IMR-90 (cell line): ENCODE measurements at regions not wholly inside any gene's neighbourhood (a gene's known extent, or its start where the extent isn't known, plus 50 kb on each side); places are given as distances from the start of the nearest gene placed in this dataset.

Source experiments
- BHLHE40 ChIP-seq: fragments of 150-350 bp; IDR thresholded peaks from 2 replicates; pipeline ENCODE4 v1.6.1; 2016; ENCODE audit warnings: mild to moderate bottlenecking, low read depth, low read length
- CEBPB ChIP-seq: IDR thresholded peaks from 2 replicates; pipeline ENCODE4 v1.6.1; 2012; ENCODE audit warnings: low read depth, low read length, improper control_type of control experiment
- CTCF ChIP-seq: conservative IDR thresholded peaks from 2 replicates; pipeline ENCODE4 v1.5.1; 2012; ENCODE audit warnings: mild to moderate bottlenecking, low read depth, low read length, improper control_type of control experiment
- FOS ChIP-seq: fragments of 150-350 bp; IDR thresholded peaks from 2 replicates; pipeline ENCODE4 v1.6.1; 2016; ENCODE audit warnings: low read depth, low read length
- MAZ ChIP-seq: IDR thresholded peaks from 2 replicates; pipeline ENCODE4 v1.6.1; 2012; ENCODE audit warnings: low read depth, mild to moderate bottlenecking, low read length, improper control_type of control experiment, moderate library complexity, borderline replicate concordance
- MXI1 ChIP-seq: IDR thresholded peaks from 2 replicates; pipeline ENCODE4 v1.6.1; 2012; ENCODE audit warnings: low read depth, mild to moderate bottlenecking, low read length, moderate library complexity, borderline replicate concordance
- POLR2A ChIP-seq: IDR thresholded peaks from 2 replicates; pipeline ENCODE4 v1.6.1; 2012; ENCODE audit warnings: mild to moderate bottlenecking, low read depth, low read length
- RAD21 ChIP-seq: IDR thresholded peaks from 2 replicates; pipeline ENCODE4 v1.6.1; 2012; ENCODE audit warnings: low read length, improper control_type of control experiment
- RCOR1 ChIP-seq: IDR thresholded peaks from 2 replicates; pipeline ENCODE4 v1.6.1; 2012; ENCODE audit warnings: mild to moderate bottlenecking, low read length, improper control_type of control experiment; ENCODE audit not compliant: insufficient replicate concordance
- RFX5 ChIP-seq: IDR thresholded peaks from 2 replicates; pipeline ENCODE4 v1.8.0; 2012; ENCODE audit warnings: low read depth, mild to moderate bottlenecking, low read length, moderate library complexity
- SMC3 ChIP-seq: fragments of 150-350 bp; IDR thresholded peaks from 2 replicates; pipeline ENCODE4 v1.6.1; 2016; ENCODE audit warnings: low read depth, mild to moderate bottlenecking, antibody characterized with exemption, low read length, moderate library complexity
- USF2 ChIP-seq: fragments of 150-350 bp; IDR thresholded peaks from 2 replicates; pipeline ENCODE4 v1.6.1; 2017; ENCODE audit warnings: mild to moderate bottlenecking, antibody characterized with exemption, low read length, low read depth

- TF ChIP-seq POLR2A: no peak
- no peak for TF ChIP-seq SMC3
- no peak for TF ChIP-seq CTCF
- no peak for TF ChIP-seq CEBPB
- no peak for TF ChIP-seq RAD21
- TF ChIP-seq MXI1: no peak
- no peak for TF ChIP-seq USF2
- no peak for TF ChIP-seq MAZ
- TF ChIP-seq RFX5: no peak
- no peak for TF ChIP-seq FOS
- TF ChIP-seq RCOR1: no peak
- TF ChIP-seq BHLHE40: no peak
Measured at GRCh38 chr2:41659758-41660157, 388.1 kb upstream of the PKDCC start.
